Uterus (tissue), 2 donors: ENCODE measurements at regions not wholly inside any gene's neighbourhood (a gene's known extent, or its start where the extent isn't known, plus 50 kb on each side); places are given as distances from the start of the nearest gene placed in this dataset.

ENCODE experiments used
- CTCF ChIP-seq, 4 experiments: fragments of 200-600 bp in 2 of 4; fragments of 450-650 bp in 2 of 4; sonication (generic) in 2 of 4; IDR thresholded peaks; one replicate each; pipeline ENCODE4 v1.5.1; 2016 to 2019; ENCODE audit warnings: antibody characterized with exemption in 4 of 4, mild to moderate bottlenecking in 2 of 4, moderate library complexity in 1 of 4
- POLR2A ChIP-seq, 2 donors: fragments of 450-650 bp; IDR thresholded peaks; one replicate each; pipeline ENCODE4 v1.6.1; 2016; ENCODE audit warnings: antibody characterized with exemption in 2 of 2, mild to moderate bottlenecking in 1 of 2, moderate library complexity in 1 of 2

GRCh38 chr14:39998114-39998513 lies 565.9 kb upstream of the FBXO33 start:
- TF ChIP-seq CTCF (IDR thresholded peaks at IDR 0.05) = no peak
- TF ChIP-seq POLR2A (IDR thresholded peaks at IDR 0.05) = no peak
